ENCODE measurements at regions not wholly inside any gene's neighbourhood (a gene's known extent, or its start where the extent isn't known, plus 50 kb on each side); places are given as distances from the start of the nearest gene placed in this dataset.

- TF ChIP-seq RAD21 (IDR thresholded peaks at IDR 0.05 in 1 of 2, conservative IDR thresholded peaks at IDR 0.05 in 1 of 2; ENCODE audit: low read depth in 2 of 2, low read length in 2 of 2) = no peak
Measured at GRCh38 chr1:55592122-55592521, 377.0 kb upstream of the USP24 start (continued).
